ENCODE measurements at regions not wholly inside any gene's neighbourhood (a gene's known extent, or its start where the extent isn't known, plus 50 kb on each side); places are given as distances from the start of the nearest gene placed in this dataset.

DNA sequence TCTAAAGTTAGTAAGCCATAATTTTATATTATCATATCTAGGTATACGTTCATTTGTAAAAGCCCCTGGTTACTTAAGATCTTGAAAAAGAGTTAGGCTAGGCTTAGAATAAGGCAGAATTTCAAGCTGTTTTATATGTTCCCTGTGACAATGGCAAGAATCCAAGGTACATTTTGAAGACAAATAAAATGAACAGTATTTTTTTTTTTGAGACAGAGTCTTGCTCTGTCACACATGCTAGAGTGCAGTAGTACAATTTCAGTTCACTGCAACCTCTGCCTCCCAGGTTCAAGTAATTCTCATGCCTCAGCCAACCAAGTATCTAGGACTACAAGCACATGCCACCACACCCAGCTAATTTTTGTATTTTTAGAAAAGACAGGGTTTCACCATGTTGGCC, 139.2 kb downstream of the DUSP6 start:
- WGBS, 2 donors: 47 to 51% methylated on average over 1 of the region's 1 CpG
- Histone ChIP-seq H3K27me3 (ENCODE audit: control insufficient read depth in 1 of 2, insufficient read depth in 2 of 2, low read length in 1 of 2) (no peaks in the 10 kb centered on the region), H3K4me1 (ENCODE audit: control insufficient read depth in 1 of 2, insufficient read depth in 2 of 2, low read length in 2 of 2) (no peaks in the 10 kb centered on the region), H3K9me3 (ENCODE audit: control insufficient read depth, low read length) (no peaks in the 10 kb centered on the region), H3K4me3 (ENCODE audit: low read length in 2 of 2) (no peak overlapping the region), H3K36me3 (ENCODE audit: control insufficient read depth in 1 of 2, insufficient read depth in 2 of 2, low read length in 1 of 2) (no peaks in the 10 kb centered on the region), H3K27ac (ENCODE audit: low read depth in 1 of 2, low read length in 2 of 2) (no peak overlapping the region)
- DNase-seq (no peak), ATAC-seq (ENCODE audit: low FRiP score) (no peak)
- intact Hi-C loops (cut with DNase I): no loop called here

DNA sequence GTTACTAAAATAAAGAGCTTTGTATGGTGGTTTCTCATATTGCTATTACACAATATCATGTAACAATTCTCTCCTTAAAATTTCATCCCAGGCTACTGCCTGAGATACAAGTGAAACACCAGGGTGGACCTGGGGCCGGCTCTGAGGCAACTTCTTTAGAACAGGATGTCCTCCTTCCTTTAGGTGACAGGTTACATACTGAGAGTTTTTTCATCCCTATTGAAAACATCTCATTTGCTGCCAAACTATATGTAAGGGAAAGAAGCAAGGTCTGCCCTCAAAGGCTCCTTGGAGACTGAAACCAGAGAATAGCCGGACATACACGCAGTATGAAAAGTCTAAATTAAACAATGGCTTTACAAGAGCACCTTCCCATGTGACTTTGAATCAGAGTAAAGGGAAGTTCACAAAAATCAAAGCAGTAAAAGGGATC, 139.9 kb downstream of the DUSP6 start:
- Histone ChIP-seq H3K4me3 (ENCODE audit: low read length in 2 of 2) (no peak overlapping the region), H3K36me3 (ENCODE audit: control insufficient read depth in 1 of 2, insufficient read depth in 2 of 2, low read length in 1 of 2) (no peaks in the 10 kb centered on the region), H3K9me3 (ENCODE audit: control insufficient read depth, low read length) (no peaks in the 10 kb centered on the region), H3K27ac (ENCODE audit: low read depth in 1 of 2, low read length in 2 of 2) (no peak overlapping the region), H3K27me3 (ENCODE audit: control insufficient read depth in 1 of 2, insufficient read depth in 2 of 2, low read length in 1 of 2) (no peaks in the 10 kb centered on the region), H3K4me1 (ENCODE audit: control insufficient read depth in 1 of 2, insufficient read depth in 2 of 2, low read length in 2 of 2) (no peaks in the 10 kb centered on the region)
- 89 to 90% methylated on average over 3 of the region's 3 CpGs for WGBS, 2 donors
- ATAC-seq (ENCODE audit: low FRiP score) (no peak), DNase-seq (no peak)
- intact Hi-C loops (cut with DNase I): no loop called here

DNA sequence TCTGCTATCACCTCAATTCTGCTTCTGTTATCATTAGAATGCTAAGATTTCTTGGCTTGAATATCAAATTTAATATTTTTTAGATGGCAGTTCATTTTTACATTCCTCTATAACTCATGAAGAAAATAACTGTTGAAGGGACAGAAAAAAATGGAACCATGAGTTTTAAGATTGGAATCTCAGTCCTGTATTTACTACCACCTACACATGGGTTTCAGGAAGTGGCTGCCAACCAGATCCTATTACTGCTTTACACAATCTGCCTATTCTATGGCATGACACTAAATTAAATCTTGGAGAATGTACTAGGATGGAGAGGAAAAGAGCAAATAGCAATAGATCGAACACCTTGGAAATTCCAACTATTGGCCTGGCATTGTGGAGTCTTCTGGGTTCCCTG, 140.8 kb downstream of the DUSP6 start:
- ATAC-seq (ENCODE audit: low FRiP score): no peak
- Histone ChIP-seq H3K4me1 (ENCODE audit: control insufficient read depth in 1 of 2, insufficient read depth in 2 of 2, low read length in 2 of 2) (no peaks in the 10 kb centered on the region), H3K27ac (ENCODE audit: low read depth in 1 of 2, low read length in 2 of 2) (no peak overlapping the region), H3K27me3 (ENCODE audit: control insufficient read depth in 1 of 2, insufficient read depth in 2 of 2, low read length in 1 of 2) (no peaks in the 10 kb centered on the region), H3K36me3 (ENCODE audit: control insufficient read depth in 1 of 2, insufficient read depth in 2 of 2, low read length in 1 of 2) (no peaks in the 10 kb centered on the region), H3K9me3 (ENCODE audit: control insufficient read depth, low read length) (no peaks in the 10 kb centered on the region), H3K4me3 (ENCODE audit: low read length in 2 of 2) (no peak overlapping the region)
- DNase-seq: no peak
- intact Hi-C loops (cut with DNase I): no loop called here
- WGBS, 2 donors: 99 to 100% methylated on average over 1 of the region's 1 CpG

DNA sequence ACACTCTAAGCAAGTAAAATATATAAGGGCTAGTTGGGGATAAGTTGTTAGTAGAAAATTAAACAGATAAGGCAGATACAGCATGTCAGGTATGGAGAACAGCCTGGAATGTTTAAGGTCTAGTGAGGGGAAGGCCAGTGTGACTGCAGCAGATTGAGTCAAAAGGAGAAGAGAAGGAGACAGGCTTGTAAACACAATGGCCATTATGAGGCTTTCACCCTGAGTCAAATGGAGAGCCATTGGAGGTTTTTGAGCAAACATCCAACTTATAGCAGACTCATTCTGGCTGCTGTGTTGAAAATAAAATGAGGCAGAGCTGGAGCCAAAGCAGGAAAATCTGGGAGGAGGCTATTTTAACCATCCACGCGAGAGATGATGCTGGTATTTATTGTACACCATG, 142.0 kb downstream of the DUSP6 start:
- Histone ChIP-seq H3K36me3 (ENCODE audit: control insufficient read depth in 1 of 2, insufficient read depth in 2 of 2, low read length in 1 of 2) (no peaks in the 10 kb centered on the region), H3K9me3 (ENCODE audit: control insufficient read depth, low read length) (no peaks in the 10 kb centered on the region), H3K27me3 (ENCODE audit: control insufficient read depth in 1 of 2, insufficient read depth in 2 of 2, low read length in 1 of 2) (no peaks in the 10 kb centered on the region), H3K27ac (ENCODE audit: low read depth in 1 of 2, low read length in 2 of 2) (no peak overlapping the region), H3K4me3 (ENCODE audit: low read length in 2 of 2) (no peak overlapping the region), H3K4me1 (ENCODE audit: control insufficient read depth in 1 of 2, insufficient read depth in 2 of 2, low read length in 2 of 2) (no peaks in the 10 kb centered on the region)
- DNase-seq (no peak), ATAC-seq (ENCODE audit: low FRiP score) (no peak)
- WGBS, 2 donors: 93 to 97% methylated on average over 2 of the region's 2 CpGs
- intact Hi-C loops (cut with DNase I): no loop called here

DNA sequence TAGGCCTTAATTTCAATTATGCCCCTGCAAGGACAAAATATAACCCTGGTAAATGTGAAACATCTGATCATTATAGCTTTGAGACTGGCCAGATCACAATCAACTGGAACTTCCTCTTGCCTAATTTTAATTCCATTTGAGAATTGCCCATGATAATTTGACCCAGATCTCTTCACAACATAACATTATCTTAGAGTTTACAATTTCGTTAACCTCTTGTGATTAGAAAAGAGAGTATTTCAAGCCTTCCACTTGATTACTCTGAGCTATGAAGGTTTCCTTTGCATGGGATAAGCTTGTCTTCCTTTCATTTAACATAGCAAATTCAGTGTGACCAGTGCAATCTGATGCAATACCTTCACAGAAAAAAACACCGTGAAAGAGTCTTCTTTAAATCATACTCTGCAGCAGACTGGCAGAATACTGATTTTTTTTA, 143.6 kb downstream of the DUSP6 start:
- WGBS, 2 donors: 90% methylated on average over 2 of the region's 2 CpGs
- no peaks in the 10 kb centered on the region for H3K27me3 ChIP-seq (ENCODE audit: control insufficient read depth in 1 of 2, insufficient read depth in 2 of 2, low read length in 1 of 2)
- DNase-seq: no peak
- no peaks in the 10 kb centered on the region for H3K36me3 ChIP-seq (ENCODE audit: control insufficient read depth in 1 of 2, insufficient read depth in 2 of 2, low read length in 1 of 2)
- H3K4me3 ChIP-seq (ENCODE audit: low read length in 2 of 2): no peak overlapping the region
- no peaks in the 10 kb centered on the region for H3K9me3 ChIP-seq (ENCODE audit: control insufficient read depth, low read length)
- no peak overlapping the region for H3K27ac ChIP-seq (ENCODE audit: low read depth in 1 of 2, low read length in 2 of 2)
- ATAC-seq (ENCODE audit: low FRiP score): no peak
- H3K4me1 ChIP-seq (ENCODE audit: control insufficient read depth in 1 of 2, insufficient read depth in 2 of 2, low read length in 2 of 2): no peaks in the 10 kb centered on the region
- intact Hi-C loops (cut with DNase I): no loop called here

DNA sequence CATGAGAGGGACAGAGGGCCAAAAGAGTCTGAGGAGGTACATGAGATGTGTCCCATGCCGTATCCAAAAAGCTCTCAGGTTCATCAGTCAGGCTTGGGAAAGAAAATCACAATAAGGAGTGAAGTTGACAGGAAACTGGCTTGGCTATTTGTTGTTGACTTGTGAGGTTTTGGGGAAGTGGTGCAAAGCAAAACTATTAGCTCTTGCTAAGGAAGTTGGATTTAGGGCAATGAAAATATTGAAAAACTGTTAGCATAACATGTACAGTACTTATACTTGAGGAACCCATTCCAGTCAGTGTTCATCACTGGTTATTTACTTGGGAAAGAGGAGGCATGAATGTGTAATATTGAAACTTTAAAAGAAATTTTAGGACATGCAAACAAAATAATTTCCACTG, 145.9 kb downstream of the DUSP6 start:
- Histone ChIP-seq H3K27ac (ENCODE audit: low read depth in 1 of 2, low read length in 2 of 2) (no peak overlapping the region), H3K9me3 (ENCODE audit: control insufficient read depth, low read length) (no peaks in the 10 kb centered on the region), H3K36me3 (ENCODE audit: control insufficient read depth in 1 of 2, insufficient read depth in 2 of 2, low read length in 1 of 2) (no peaks in the 10 kb centered on the region), H3K4me3 (ENCODE audit: low read length in 2 of 2) (no peak overlapping the region), H3K4me1 (ENCODE audit: control insufficient read depth in 1 of 2, insufficient read depth in 2 of 2, low read length in 2 of 2) (no peaks in the 10 kb centered on the region), H3K27me3 (ENCODE audit: control insufficient read depth in 1 of 2, insufficient read depth in 2 of 2, low read length in 1 of 2) (no peaks in the 10 kb centered on the region)
- no peak for DNase-seq
- 77 to 79% methylated on average over 1 of the region's 1 CpG for WGBS, 2 donors
- intact Hi-C loops (cut with DNase I): no loop called here
- ATAC-seq (ENCODE audit: low FRiP score): no peak

DNA sequence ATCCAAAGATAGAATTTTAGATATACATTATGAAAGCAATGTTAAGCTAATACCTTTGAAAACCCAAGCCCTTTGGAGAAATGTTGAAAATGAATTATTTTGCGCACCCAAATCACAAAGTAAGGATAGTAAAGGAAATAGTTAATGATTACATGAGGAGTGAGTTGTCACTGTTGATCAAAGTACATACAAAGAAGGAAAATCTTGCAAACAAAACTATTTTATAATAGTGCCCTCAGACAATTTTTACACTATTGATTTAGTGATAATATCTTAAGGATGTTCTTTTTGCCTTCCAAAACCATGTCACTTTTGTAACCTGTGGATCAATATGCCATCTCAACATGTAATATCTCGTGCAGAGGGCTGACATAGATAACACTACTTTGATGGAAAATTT, 146.8 kb downstream of the DUSP6 start:
- Histone ChIP-seq H3K27me3 (ENCODE audit: control insufficient read depth in 1 of 2, insufficient read depth in 2 of 2, low read length in 1 of 2) (no peaks in the 10 kb centered on the region), H3K27ac (ENCODE audit: low read depth in 1 of 2, low read length in 2 of 2) (no peak overlapping the region), H3K36me3 (ENCODE audit: control insufficient read depth in 1 of 2, insufficient read depth in 2 of 2, low read length in 1 of 2) (no peaks in the 10 kb centered on the region), H3K4me3 (ENCODE audit: low read length in 2 of 2) (no peak overlapping the region), H3K9me3 (ENCODE audit: control insufficient read depth, low read length) (no peaks in the 10 kb centered on the region), H3K4me1 (ENCODE audit: control insufficient read depth in 1 of 2, insufficient read depth in 2 of 2, low read length in 2 of 2) (no peaks in the 10 kb centered on the region)
- no peak for ATAC-seq (ENCODE audit: low FRiP score)
- 96 to 97% methylated on average over 2 of the region's 2 CpGs for WGBS, 2 donors
- intact Hi-C loops (cut with DNase I): no loop called here
- no peak for DNase-seq

DNA sequence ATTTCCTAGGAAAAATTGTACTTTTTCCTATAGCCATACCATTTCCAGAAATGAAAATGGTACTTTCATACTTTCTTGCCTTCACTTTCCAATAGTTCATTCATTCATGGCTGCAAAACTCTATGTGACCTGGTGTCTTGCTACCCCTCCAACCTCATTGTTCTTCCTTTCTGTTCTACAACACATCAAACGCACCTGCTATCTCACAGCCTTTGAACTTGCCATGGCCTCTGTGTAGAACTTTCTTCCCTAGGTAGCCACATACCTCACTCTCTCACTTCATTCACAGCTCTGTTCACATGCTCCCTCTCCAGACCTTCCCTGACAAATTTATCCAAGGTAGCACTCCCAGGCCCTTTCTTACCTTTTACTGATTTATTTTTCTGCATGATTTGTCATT, 149.2 kb downstream of the DUSP6 start:
- Histone ChIP-seq H3K4me1 (ENCODE audit: control insufficient read depth in 1 of 2, insufficient read depth in 2 of 2, low read length in 2 of 2) (no peaks in the 10 kb centered on the region), H3K27me3 (ENCODE audit: control insufficient read depth in 1 of 2, insufficient read depth in 2 of 2, low read length in 1 of 2) (no peaks in the 10 kb centered on the region), H3K36me3 (ENCODE audit: control insufficient read depth in 1 of 2, insufficient read depth in 2 of 2, low read length in 1 of 2) (no peaks in the 10 kb centered on the region), H3K9me3 (ENCODE audit: control insufficient read depth, low read length) (no peaks in the 10 kb centered on the region), H3K4me3 (ENCODE audit: low read length in 2 of 2) (no peak overlapping the region), H3K27ac (ENCODE audit: low read depth in 1 of 2, low read length in 2 of 2) (no peak overlapping the region)
- WGBS, 2 donors: 71 to 91% methylated on average over 1 of the region's 1 CpG
- DNase-seq (no peak), ATAC-seq (ENCODE audit: low FRiP score) (no peak)
- intact Hi-C loops (cut with DNase I): no loop called here

DNA sequence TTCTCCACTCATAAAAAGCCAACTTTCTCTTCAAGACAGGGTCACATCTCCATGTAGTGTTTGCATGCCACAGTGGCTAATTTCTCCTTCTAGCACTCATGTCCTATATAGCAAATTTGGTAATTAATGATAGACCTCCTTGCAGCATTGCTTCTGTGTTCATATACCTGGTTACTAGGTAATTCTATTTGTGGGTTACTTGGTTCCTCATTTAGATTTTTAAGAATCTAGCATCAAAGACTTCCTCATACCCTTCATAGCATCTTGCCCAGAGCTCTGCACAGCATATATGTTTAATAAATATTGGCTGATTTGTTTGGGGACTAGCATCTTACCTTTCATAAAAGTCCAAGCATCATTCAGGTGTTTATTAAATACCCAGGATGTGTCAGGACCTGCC, 152.1 kb downstream of the DUSP6 start:
- H3K27me3 ChIP-seq (ENCODE audit: control insufficient read depth in 1 of 2, insufficient read depth in 2 of 2, low read length in 1 of 2): no peaks in the 10 kb centered on the region
- no peak overlapping the region for H3K27ac ChIP-seq (ENCODE audit: low read depth in 1 of 2, low read length in 2 of 2)
- no peaks in the 10 kb centered on the region for H3K4me1 ChIP-seq (ENCODE audit: control insufficient read depth in 1 of 2, insufficient read depth in 2 of 2, low read length in 2 of 2)
- no peak overlapping the region for H3K4me3 ChIP-seq (ENCODE audit: low read length in 2 of 2)
- no peaks in the 10 kb centered on the region for H3K36me3 ChIP-seq (ENCODE audit: control insufficient read depth in 1 of 2, insufficient read depth in 2 of 2, low read length in 1 of 2)
- no peaks in the 10 kb centered on the region for H3K9me3 ChIP-seq (ENCODE audit: control insufficient read depth, low read length)
- ATAC-seq (ENCODE audit: low FRiP score) (no peak), DNase-seq (no peak)
- intact Hi-C loops (cut with DNase I): no loop called here

Data from aorta (tissue), 5 donors.